Natural killer cell (primary cell): ENCODE measurements at regions not wholly inside any gene's neighbourhood (a gene's known extent, or its start where the extent isn't known, plus 50 kb on each side); places are given as distances from the start of the nearest gene placed in this dataset.
"Not testable (repeated sequence)": the region's sequence is repeated elsewhere in the genome, so short reads cannot be mapped to it uniquely, and the experiment has no call there.

ENCODE experiments used
- ATAC-seq, 3 donors: fragments of 150-1000 bp in 2 of 3; fragments of 200-7000 bp in 1 of 3; cut with Tn5 transposase; 1 replicate in 1 of 3; 2 replicates in 2 of 3; pipeline ENCODE4 v1.10.0; 2021; ENCODE audit warnings: mild to moderate bottlenecking in 2 of 3, moderate library complexity in 2 of 3
- DNase-seq, 2 donors: peaks; one replicate each; pipeline versions ENCODE4 v3.0.0 to v3.0.0-alpha.2; 2013 to 2021; ENCODE audit warnings: mixed read lengths in 1 of 2
- H3K27ac ChIP-seq: one replicate; pipeline ENCODE4 v1.5.1; 2013; ENCODE audit warnings: mild to moderate bottlenecking, low read length
- H3K27me3 ChIP-seq: one replicate; pipeline ENCODE4 v1.6.1; 2013; ENCODE audit warnings: low read length; ENCODE audit not compliant: control insufficient read depth, insufficient read depth
- H3K36me3 ChIP-seq: one replicate; pipeline ENCODE4 v1.6.1; 2013; ENCODE audit warnings: low read length; ENCODE audit not compliant: control insufficient read depth, insufficient read depth
- H3K4me1 ChIP-seq: one replicate; pipeline ENCODE4 v1.6.1; 2013; ENCODE audit warnings: low read length; ENCODE audit not compliant: control insufficient read depth, insufficient read depth
- H3K4me3 ChIP-seq: one replicate; pipeline ENCODE4 v1.5.1; 2013; ENCODE audit warnings: low read length
- H3K9me3 ChIP-seq: one replicate; pipeline ENCODE4 v1.6.1; 2013; ENCODE audit warnings: low read length; ENCODE audit not compliant: control insufficient read depth, insufficient read depth
- H3K27ac Mint-ChIP-seq, 2 donors: one replicate each; pipeline ENCODE4 v1.8.0; 2022; ENCODE audit warnings: mild to moderate bottlenecking in 2 of 2, mixed read lengths in 2 of 2, moderate library complexity in 1 of 2
- H3K27me3 Mint-ChIP-seq, 2 donors: one replicate each; pipeline ENCODE4 v1.8.0; 2022; ENCODE audit warnings: low read depth in 2 of 2, mixed read lengths in 2 of 2
- H3K36me3 Mint-ChIP-seq: one replicate; pipeline ENCODE4 v1.8.0; 2022; ENCODE audit warnings: mixed read lengths
- H3K4me1 Mint-ChIP-seq, 2 donors: one replicate each; pipeline ENCODE4 v1.8.0; 2022; ENCODE audit warnings: mixed read lengths in 2 of 2
- H3K4me3 Mint-ChIP-seq: one replicate; pipeline ENCODE4 v1.8.0; 2022; ENCODE audit warnings: mild to moderate bottlenecking, moderate library complexity, mixed read lengths
- H3K9me3 Mint-ChIP-seq, 2 donors: one replicate each; pipeline ENCODE4 v1.8.0; 2022; ENCODE audit warnings: mixed read lengths in 2 of 2
- CTCF ChIP-seq: fragments of 200-600 bp; IDR thresholded peaks from one replicate; pipeline ENCODE4 v1.8.0; 2022; ENCODE audit warnings: antibody characterized with exemption
- WGBS: methylation state at CpG from one replicate; pipeline ENCODE4 v1.1.7; 2013; ENCODE audit warnings: missing lambda C conversion rate; ENCODE audit not compliant: insufficient coverage; 5-methylcytosine and 5-hydroxymethylcytosine counted together
- intact Hi-C: fragments of 100-400 bp; cut with micrococcal nuclease; formaldehyde crosslinking; loops from one replicate; pipeline ENCODE4 v1.14.2; 2022

- no peak overlapping the region for H3K4me3 ChIP-seq
- ATAC-seq (peak; percentile 88 to 100 (median 100)), DNase-seq (peak; percentile 26 to 61)
- no peaks in the 10 kb centered on the region for H3K27me3 ChIP-seq
- H3K27ac ChIP-seq, result no peak overlapping the region
- H3K9me3 ChIP-seq, result no peaks in the 10 kb centered on the region
- peaks cover 0 to 2% of the 10 kb centered on the region in 2 donors for H3K27me3 Mint-ChIP-seq
- H3K4me1 ChIP-seq, result peaks cover 6% of the 10 kb centered on the region
- intact Hi-C loops, result loop anchor here (1.0 kb wide), 1 partner anchor 197 kb away; no protein-coding TSS in a partner anchor
- H3K36me3 ChIP-seq, result no peaks in the 10 kb centered on the region
- peak; percentile 38 for TF ChIP-seq CTCF
- no peak overlapping the region for H3K4me3 Mint-ChIP-seq
- H3K9me3 Mint-ChIP-seq, result no peaks in the 10 kb centered on the region
- H3K27ac Mint-ChIP-seq, result peak overlapping the region in 1 of 2 donors; percentile 39
- 47% methylated on average over 3 of the region's 3 CpGs for WGBS
- H3K36me3 Mint-ChIP-seq, result no peaks in the 10 kb centered on the region
- peaks cover 24 to 35% of the 10 kb centered on the region in 2 donors for H3K4me1 Mint-ChIP-seq
These were observed 85.4 kb upstream of the GBA3 start for GRCh38 chr4:22607382-22607781.

DNA sequence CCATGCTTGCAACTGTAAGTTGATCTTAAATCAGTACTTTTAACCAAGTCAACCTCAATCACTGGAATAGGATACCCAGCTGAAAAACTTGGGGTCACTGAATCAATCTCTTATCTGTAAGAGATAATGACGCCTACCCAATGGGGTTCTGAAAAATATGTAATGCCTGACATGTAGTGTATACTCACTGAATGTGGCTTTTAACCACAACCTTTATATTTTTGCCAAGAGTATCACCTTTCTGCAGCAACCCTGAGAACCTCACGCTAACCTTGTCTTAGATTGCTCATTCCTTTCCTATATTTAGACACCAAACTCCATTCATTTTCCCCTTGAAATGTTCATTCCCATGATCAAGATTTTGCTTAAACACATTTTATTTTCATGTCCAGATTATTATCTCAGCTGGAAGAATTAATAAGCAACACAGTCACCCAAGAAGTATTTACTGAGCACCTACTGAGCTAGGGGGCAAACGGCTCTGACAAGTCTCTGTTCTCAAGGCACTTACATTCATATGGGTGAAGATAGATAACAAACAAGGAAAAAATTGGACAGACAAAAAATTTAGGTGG, 82.7 kb upstream of the GBA3 start:
- DNase-seq, H3K27ac ChIP-seq, H3K9me3 ChIP-seq, H3K4me1 ChIP-seq, ATAC-seq, H3K36me3 Mint-ChIP-seq, H3K4me3 ChIP-seq, H3K27me3 Mint-ChIP-seq, H3K4me3 Mint-ChIP-seq, intact Hi-C loops, H3K27ac Mint-ChIP-seq, H3K9me3 Mint-ChIP-seq, H3K36me3 ChIP-seq, H3K27me3 ChIP-seq: not testable (repeated sequence)
- H3K4me1 Mint-ChIP-seq, result peaks cover 24 to 35% of the 10 kb centered on the region in 2 donors
- WGBS, result 47% methylated on average over 2 of the region's 3 CpGs

DNA sequence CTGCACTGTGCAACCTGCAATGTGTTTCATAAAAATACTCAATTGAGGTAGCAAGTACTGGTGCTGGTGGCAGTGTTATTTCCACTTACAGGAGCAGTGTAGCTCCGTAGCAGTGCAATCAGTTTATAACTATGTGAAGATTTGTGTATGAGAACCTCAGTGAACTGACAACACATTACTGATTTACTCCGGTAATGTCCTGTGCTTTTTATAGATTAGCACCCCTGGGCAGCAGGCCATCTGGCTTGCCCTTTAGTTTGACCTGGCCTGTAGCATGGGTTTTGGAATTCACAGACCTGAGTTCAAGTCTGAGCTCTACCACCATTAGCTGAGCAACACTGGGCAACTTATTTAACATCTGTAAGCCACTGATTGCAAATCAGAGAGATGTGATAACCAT, 78.6 kb upstream of the GBA3 start:
- no peaks in the 10 kb centered on the region for H3K36me3 ChIP-seq
- H3K4me3 ChIP-seq, result no peak overlapping the region
- 89% methylated on average over 2 of the region's 2 CpGs for WGBS
- no peak for TF ChIP-seq CTCF
- H3K9me3 ChIP-seq, result no peaks in the 10 kb centered on the region
- no peak overlapping the region for H3K27ac Mint-ChIP-seq
- peaks cover 2 to 7% of the 10 kb centered on the region in 2 donors for H3K4me1 Mint-ChIP-seq
- intact Hi-C loops, result no loop called here
- H3K4me1 ChIP-seq, result no peaks in the 10 kb centered on the region
- no peaks in the 10 kb centered on the region for H3K27me3 ChIP-seq
- H3K9me3 Mint-ChIP-seq, result no peaks in the 10 kb centered on the region
- DNase-seq (no peak), ATAC-seq (no peak)
- H3K27ac ChIP-seq, result no peak overlapping the region
- H3K27me3 Mint-ChIP-seq, result peaks cover 0 to 2% of the 10 kb centered on the region in 2 donors
- no peaks in the 10 kb centered on the region for H3K36me3 Mint-ChIP-seq
- H3K4me3 Mint-ChIP-seq, result no peak overlapping the region

DNA sequence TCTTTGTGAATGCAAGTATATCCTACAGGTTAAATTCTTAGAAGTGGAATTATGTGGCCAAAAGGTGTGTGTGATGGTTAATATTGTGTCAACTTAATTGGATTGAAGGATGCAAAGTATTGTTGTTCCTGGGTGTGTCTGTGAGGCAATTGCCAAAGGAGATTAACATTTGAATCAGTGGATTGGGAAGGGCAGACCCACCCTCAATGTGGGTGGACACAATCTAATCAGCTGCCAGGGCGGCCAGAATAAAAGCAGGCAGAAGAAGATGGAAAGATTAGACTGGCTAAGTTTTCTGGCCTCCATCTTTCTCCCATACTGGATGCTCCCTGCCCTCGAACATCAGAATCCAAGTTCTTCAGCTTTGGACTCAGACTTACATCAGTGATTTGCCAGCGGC, 76.2 kb upstream of the GBA3 start:
- Mint-ChIP-seq H3K27ac (no peak overlapping the region), H3K9me3 (no peaks in the 10 kb centered on the region), H3K4me3 (no peak overlapping the region), H3K4me1 (no peaks in the 10 kb centered on the region), H3K36me3 (no peaks in the 10 kb centered on the region), H3K27me3 (no peaks in the 10 kb centered on the region)
- Histone ChIP-seq H3K27ac (no peak overlapping the region), H3K9me3 (no peaks in the 10 kb centered on the region), H3K4me1 (no peaks in the 10 kb centered on the region), H3K27me3 (no peaks in the 10 kb centered on the region), H3K4me3 (no peak overlapping the region), H3K36me3 (no peaks in the 10 kb centered on the region)
- WGBS, result 84% methylated on average over 3 of the region's 3 CpGs
- no peak for DNase-seq
- no peak for TF ChIP-seq CTCF
- intact Hi-C loops, result no loop called here
- ATAC-seq, result no peak

DNA sequence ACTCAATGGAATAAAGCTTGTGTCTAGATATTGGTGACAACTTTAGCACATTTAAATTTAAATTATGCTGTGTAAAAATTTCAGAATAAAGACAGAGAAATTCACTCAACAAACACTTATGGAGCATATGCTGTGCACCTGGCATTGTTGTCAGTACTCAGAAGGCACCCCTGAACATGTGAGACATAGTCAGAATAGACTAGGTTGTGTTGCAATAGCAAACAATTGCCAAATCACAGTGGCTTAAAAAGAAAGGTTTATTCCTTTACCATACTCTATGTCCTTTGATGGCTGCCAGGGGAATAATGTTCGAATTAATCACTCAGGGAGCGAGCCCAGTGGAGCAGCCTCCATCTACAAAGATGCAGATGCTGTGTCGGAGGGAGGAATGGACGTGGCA, 72.6 kb upstream of the GBA3 start:
- intact Hi-C loops, H3K9me3 ChIP-seq, H3K27me3 ChIP-seq, H3K27ac ChIP-seq, H3K4me3 Mint-ChIP-seq, H3K4me3 ChIP-seq, H3K4me1 ChIP-seq, H3K36me3 ChIP-seq, H3K9me3 Mint-ChIP-seq, DNase-seq, H3K36me3 Mint-ChIP-seq, H3K4me1 Mint-ChIP-seq, H3K27me3 Mint-ChIP-seq, H3K27ac Mint-ChIP-seq, ATAC-seq: not testable (repeated sequence)
- WGBS, result 76% methylated on average over 4 of the region's 4 CpGs

DNA sequence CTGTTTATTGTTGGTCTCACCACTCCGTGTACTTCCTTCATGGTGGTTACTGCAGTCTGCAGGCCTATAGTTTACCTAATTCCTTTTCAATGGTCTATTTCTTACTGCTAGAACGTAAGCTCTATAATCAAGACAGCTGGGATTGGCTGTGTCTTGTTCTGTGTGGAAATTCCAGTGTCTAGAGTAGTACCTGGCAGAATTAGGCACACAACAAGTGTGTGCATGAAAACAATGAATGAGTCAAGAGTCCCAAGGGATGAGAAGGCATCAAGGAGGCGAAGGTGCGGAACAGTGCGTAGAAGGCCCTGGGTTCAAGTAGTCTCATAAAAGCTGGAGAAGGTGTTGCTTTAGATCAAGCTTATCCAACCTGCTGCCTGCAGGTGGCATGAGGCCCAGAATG, 70.8 kb upstream of the GBA3 start:
- H3K9me3 Mint-ChIP-seq, H3K4me3 ChIP-seq, H3K27me3 Mint-ChIP-seq, H3K36me3 ChIP-seq, H3K4me1 ChIP-seq, intact Hi-C loops, H3K27ac Mint-ChIP-seq, H3K4me1 Mint-ChIP-seq, DNase-seq, H3K4me3 Mint-ChIP-seq, H3K36me3 Mint-ChIP-seq, H3K27me3 ChIP-seq, H3K9me3 ChIP-seq, H3K27ac ChIP-seq, ATAC-seq: not testable (repeated sequence)
- 93% methylated on average over 5 of the region's 5 CpGs for WGBS
